ENCODE measurements at regions not wholly inside any gene's neighbourhood (a gene's known extent, or its start where the extent isn't known, plus 50 kb on each side); places are given as distances from the start of the nearest gene placed in this dataset.

DNA sequence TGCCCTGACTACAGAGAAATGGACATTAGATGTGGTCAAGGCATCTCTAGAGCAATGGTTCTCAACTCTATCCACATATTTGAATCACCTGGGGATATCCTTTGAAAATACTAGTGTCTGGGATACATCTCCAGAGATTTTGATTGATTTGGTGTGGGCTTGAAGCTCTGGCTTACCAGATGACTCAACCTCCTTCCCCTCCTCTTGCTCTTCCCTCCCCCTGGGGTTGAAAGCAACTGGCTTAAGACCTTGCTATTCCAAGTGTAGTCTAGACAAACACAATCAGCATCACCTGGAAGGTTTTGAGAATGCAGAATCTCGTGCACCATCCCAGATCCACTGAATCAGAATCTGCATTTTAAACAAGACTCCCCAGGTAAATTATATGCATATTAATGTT, 183.8 kb downstream of the DAD1 start:
- H3K27ac ChIP-seq, result no peak overlapping the region
- TF ChIP-seq, protein P1, sequence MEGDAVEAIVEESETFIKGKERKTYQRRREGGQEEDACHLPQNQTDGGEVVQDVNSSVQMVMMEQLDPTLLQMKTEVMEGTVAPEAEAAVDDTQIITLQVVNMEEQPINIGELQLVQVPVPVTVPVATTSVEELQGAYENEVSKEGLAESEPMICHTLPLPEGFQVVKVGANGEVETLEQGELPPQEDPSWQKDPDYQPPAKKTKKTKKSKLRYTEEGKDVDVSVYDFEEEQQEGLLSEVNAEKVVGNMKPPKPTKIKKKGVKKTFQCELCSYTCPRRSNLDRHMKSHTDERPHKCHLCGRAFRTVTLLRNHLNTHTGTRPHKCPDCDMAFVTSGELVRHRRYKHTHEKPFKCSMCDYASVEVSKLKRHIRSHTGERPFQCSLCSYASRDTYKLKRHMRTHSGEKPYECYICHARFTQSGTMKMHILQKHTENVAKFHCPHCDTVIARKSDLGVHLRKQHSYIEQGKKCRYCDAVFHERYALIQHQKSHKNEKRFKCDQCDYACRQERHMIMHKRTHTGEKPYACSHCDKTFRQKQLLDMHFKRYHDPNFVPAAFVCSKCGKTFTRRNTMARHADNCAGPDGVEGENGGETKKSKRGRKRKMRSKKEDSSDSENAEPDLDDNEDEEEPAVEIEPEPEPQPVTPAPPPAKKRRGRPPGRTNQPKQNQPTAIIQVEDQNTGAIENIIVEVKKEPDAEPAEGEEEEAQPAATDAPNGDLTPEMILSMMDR (IDR thresholded peaks at IDR 0.05), result no peak
- no peak for ATAC-seq
- intact Hi-C loops (cut with DNase I), result no loop called here
- H3K4me3 ChIP-seq, result no peak overlapping the region
- DNase-seq, result no peak
- H3K27me3 ChIP-seq, result peaks cover 0 to 7% (median 0%) of the 10 kb centered on the region in 7 donors
- H3K36me3 ChIP-seq, result no peaks in the 10 kb centered on the region
- no peaks in the 10 kb centered on the region for H3K9me3 ChIP-seq
- WGBS, 2 donors, result 67% methylated on average over 1 of the region's 1 CpG
- H3K4me1 ChIP-seq, result peaks cover 0 to 7% (median 0%) of the 10 kb centered on the region in 9 donors

GRCh38 chr14:22403296-22403695, 185.7 kb downstream of the DAD1 start:
- no peaks in the 10 kb centered on the region for H3K36me3 ChIP-seq
- ATAC-seq (no peak), DNase-seq (no peak)
- peaks cover 0 to 7% (median 0%) of the 10 kb centered on the region in 7 donors for H3K27me3 ChIP-seq
- TF ChIP-seq, protein P1 (IDR thresholded peaks at IDR 0.05), result no peak
- 80 to 81% methylated on average over 4 of the region's 4 CpGs for WGBS, 2 donors
- peaks cover 0 to 7% (median 0%) of the 10 kb centered on the region in 9 donors for H3K4me1 ChIP-seq
- no peaks in the 10 kb centered on the region for H3K9me3 ChIP-seq
- no peak overlapping the region for H3K27ac ChIP-seq
- intact Hi-C loops (cut with DNase I), result no loop called here
- H3K4me3 ChIP-seq, result no peak overlapping the region

GRCh38 chr14:22400655-22401259, 188.3 kb downstream of the DAD1 start:
- no peak for DNase-seq
- TF ChIP-seq, protein P1 (IDR thresholded peaks at IDR 0.05), result no peak
- WGBS, 2 donors, result 46 to 55% methylated on average over 3 of the region's 3 CpGs
- Histone ChIP-seq H3K27ac (peak overlapping the region in 4 of 10 donors; percentile 19 to 50 (median 40)), H3K9me3 (no peaks in the 10 kb centered on the region), H3K36me3 (no peaks in the 10 kb centered on the region), H3K4me3 (no peak overlapping the region), H3K4me1 (peaks cover 0 to 7% (median 0%) of the 10 kb centered on the region in 9 donors), H3K27me3 (peaks cover 0 to 7% (median 0%) of the 10 kb centered on the region in 7 donors)
- ATAC-seq, result peak in 5 of 8 donors; percentile 57 to 64 (median 63)
- intact Hi-C loops (cut with DNase I), result no loop called here

DNA sequence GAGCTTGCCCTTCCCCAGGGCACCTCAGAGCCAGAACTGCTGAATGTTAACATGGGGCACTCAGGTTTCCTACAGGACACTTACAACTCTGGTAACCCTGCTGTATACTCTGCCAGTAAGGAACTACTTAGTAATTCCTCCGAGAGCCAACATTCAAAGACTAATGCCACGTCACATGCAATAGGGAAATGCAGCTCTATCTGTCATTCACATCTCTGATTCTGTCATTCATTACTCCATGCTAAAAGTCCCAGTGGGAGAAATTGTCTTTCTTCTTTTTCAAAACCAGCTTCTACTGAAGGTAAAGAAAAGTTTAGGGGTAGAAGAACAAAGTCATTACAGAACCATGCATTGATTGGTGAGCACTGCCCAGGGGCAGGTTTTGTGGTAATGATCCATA, 189.2 kb downstream of the DAD1 start:
- TF ChIP-seq, protein P1 (IDR thresholded peaks at IDR 0.05), result no peak
- intact Hi-C loops (cut with DNase I), result loop anchor here in 4 of 10 donors (10.0 kb wide), 3 partner anchors 145 to 425 kb away; partner anchors contain the start of gene MRPL52 (in 1 of the 4)
- no peak for ATAC-seq

More for the DNA sequence above, 189.2 kb downstream of the DAD1 start:
- WGBS, 2 donors, result 91 to 97% methylated on average over 2 of the region's 2 CpGs
- Histone ChIP-seq H3K27me3 (no peaks in the 10 kb centered on the region), H3K27ac (peak overlapping the region in 1 of 10 donors; percentile 13), H3K9me3 (no peaks in the 10 kb centered on the region), H3K4me3 (no peak overlapping the region), H3K4me1 (peaks cover 0 to 7% (median 0%) of the 10 kb centered on the region in 9 donors), H3K36me3 (no peaks in the 10 kb centered on the region)
- DNase-seq, result no peak
